ENCODE measurements at regions not wholly inside any gene's neighbourhood (a gene's known extent, or its start where the extent isn't known, plus 50 kb on each side); places are given as distances from the start of the nearest gene placed in this dataset.

GRCh38 chr12:46935271-46935847 is 109.6 kb upstream of the SLC38A4 start:
- no peaks in the 10 kb centered on the region for H3K79me2 ChIP-seq (ENCODE audit: control insufficient read depth, insufficient read depth, low read length)
- DNase-seq (ENCODE audit: low read depth, low spot score): no peak
- no peaks in the 10 kb centered on the region for H3K27me3 ChIP-seq (ENCODE audit: control insufficient read depth, extremely low read depth, insufficient read depth, low read length)
- peaks cover 13% of the 10 kb centered on the region for H3K4me1 ChIP-seq (ENCODE audit: control insufficient read depth, extremely low read depth, insufficient read depth, low read length)
- TF ChIP-seq EZH2 (IDR thresholded peaks at IDR 0.05; ENCODE audit: low read length): no peak
- TF ChIP-seq, protein P1, sequence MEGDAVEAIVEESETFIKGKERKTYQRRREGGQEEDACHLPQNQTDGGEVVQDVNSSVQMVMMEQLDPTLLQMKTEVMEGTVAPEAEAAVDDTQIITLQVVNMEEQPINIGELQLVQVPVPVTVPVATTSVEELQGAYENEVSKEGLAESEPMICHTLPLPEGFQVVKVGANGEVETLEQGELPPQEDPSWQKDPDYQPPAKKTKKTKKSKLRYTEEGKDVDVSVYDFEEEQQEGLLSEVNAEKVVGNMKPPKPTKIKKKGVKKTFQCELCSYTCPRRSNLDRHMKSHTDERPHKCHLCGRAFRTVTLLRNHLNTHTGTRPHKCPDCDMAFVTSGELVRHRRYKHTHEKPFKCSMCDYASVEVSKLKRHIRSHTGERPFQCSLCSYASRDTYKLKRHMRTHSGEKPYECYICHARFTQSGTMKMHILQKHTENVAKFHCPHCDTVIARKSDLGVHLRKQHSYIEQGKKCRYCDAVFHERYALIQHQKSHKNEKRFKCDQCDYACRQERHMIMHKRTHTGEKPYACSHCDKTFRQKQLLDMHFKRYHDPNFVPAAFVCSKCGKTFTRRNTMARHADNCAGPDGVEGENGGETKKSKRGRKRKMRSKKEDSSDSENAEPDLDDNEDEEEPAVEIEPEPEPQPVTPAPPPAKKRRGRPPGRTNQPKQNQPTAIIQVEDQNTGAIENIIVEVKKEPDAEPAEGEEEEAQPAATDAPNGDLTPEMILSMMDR (optimal IDR thresholded peaks at IDR 0.05 in 1 of 3, IDR thresholded peaks at IDR 0.05 in 1 of 3, conservative IDR thresholded peaks at IDR 0.05 in 1 of 3; ENCODE audit: extremely low read depth in 1 of 3, insufficient read depth in 2 of 3, low read length in 3 of 3): no peak
- dilution Hi-C loops (cut with MboI; ENCODE audit: extremely low pct_ligation_motif_present, low sequenced_read_pairs): no loop called here
- H3K9me3 ChIP-seq (ENCODE audit: control insufficient read depth, low read depth, low read length): no peaks in the 10 kb centered on the region
- H3K4me3 ChIP-seq (ENCODE audit: control insufficient read depth in 2 of 3, extremely low read depth in 1 of 3, insufficient read depth in 2 of 3, low read depth in 1 of 3, low read length in 3 of 3): no peak overlapping the region
- H3K36me3 ChIP-seq (ENCODE audit: control insufficient read depth in 2 of 2, extremely low read depth in 1 of 2, insufficient read depth in 2 of 2, low read length in 2 of 2): no peaks in the 10 kb centered on the region
- H3K4me2 ChIP-seq (ENCODE audit: control insufficient read depth, extremely low read depth, insufficient read depth, low read depth, low read length): no peak overlapping the region
- H4K20me1 ChIP-seq (ENCODE audit: control insufficient read depth, extremely low read depth, insufficient read depth, low read length): no peaks in the 10 kb centered on the region
- no peak overlapping the region for H3K27ac ChIP-seq (ENCODE audit: control insufficient read depth, insufficient read depth, low read length)
- no peaks in the 10 kb centered on the region for H3K9me1 ChIP-seq (ENCODE audit: control insufficient read depth, extremely low read depth, insufficient read depth, low read length)
- H3K9ac ChIP-seq (ENCODE audit: control insufficient read depth, extremely low read depth, insufficient read depth, low read length): no peak overlapping the region
- no peak overlapping the region for H2AFZ ChIP-seq (ENCODE audit: control insufficient read depth, low read length)
- no peak for FAIRE-seq

DNA sequence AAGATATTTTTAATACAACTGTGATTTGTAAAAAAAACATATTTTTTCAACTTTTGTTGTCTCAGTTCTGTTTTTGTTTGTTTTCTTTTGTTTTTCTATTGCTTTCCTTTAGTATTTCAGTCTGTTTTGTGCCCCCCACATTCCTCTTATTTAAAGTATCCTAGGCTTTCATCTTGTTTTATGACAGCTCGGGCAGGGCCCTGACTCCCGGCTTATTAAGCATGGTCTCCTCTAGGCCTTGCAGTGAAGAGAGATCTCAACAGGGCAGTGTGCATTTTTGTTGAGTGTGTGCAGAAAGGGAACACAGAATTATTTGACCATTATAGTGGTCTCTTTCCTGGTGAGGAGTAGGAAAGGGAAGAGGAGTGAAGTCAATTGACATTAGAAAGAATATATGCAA is 110.2 kb upstream of the SLC38A4 start:
- Histone ChIP-seq H3K9ac (ENCODE audit: control insufficient read depth, extremely low read depth, insufficient read depth, low read length) (no peak overlapping the region), H3K27ac (ENCODE audit: control insufficient read depth, insufficient read depth, low read length) (no peak overlapping the region), H3K9me1 (ENCODE audit: control insufficient read depth, extremely low read depth, insufficient read depth, low read length) (no peaks in the 10 kb centered on the region), H4K20me1 (ENCODE audit: control insufficient read depth, extremely low read depth, insufficient read depth, low read length) (no peaks in the 10 kb centered on the region), H2AFZ (ENCODE audit: control insufficient read depth, low read length) (no peak overlapping the region), H3K9me3 (ENCODE audit: control insufficient read depth, low read depth, low read length) (no peaks in the 10 kb centered on the region), H3K27me3 (ENCODE audit: control insufficient read depth, extremely low read depth, insufficient read depth, low read length) (no peaks in the 10 kb centered on the region), H3K4me1 (ENCODE audit: control insufficient read depth, extremely low read depth, insufficient read depth, low read length) (peaks cover 13% of the 10 kb centered on the region), H3K79me2 (ENCODE audit: control insufficient read depth, insufficient read depth, low read length) (no peaks in the 10 kb centered on the region), H3K4me3 (ENCODE audit: control insufficient read depth in 2 of 3, extremely low read depth in 1 of 3, insufficient read depth in 2 of 3, low read depth in 1 of 3, low read length in 3 of 3) (no peak overlapping the region), H3K4me2 (ENCODE audit: control insufficient read depth, extremely low read depth, insufficient read depth, low read depth, low read length) (no peak overlapping the region), H3K36me3 (ENCODE audit: control insufficient read depth in 2 of 2, extremely low read depth in 1 of 2, insufficient read depth in 2 of 2, low read length in 2 of 2) (no peaks in the 10 kb centered on the region)
- FAIRE-seq (no peak), DNase-seq (ENCODE audit: low read depth, low spot score) (no peak)
- dilution Hi-C loops (cut with MboI; ENCODE audit: extremely low pct_ligation_motif_present, low sequenced_read_pairs): no loop called here
- TF ChIP-seq, protein P1 (optimal IDR thresholded peaks at IDR 0.05 in 1 of 3, IDR thresholded peaks at IDR 0.05 in 1 of 3, conservative IDR thresholded peaks at IDR 0.05 in 1 of 3; ENCODE audit: extremely low read depth in 1 of 3, insufficient read depth in 2 of 3, low read length in 3 of 3): no peak
- TF ChIP-seq EZH2 (IDR thresholded peaks at IDR 0.05; ENCODE audit: low read length): no peak
